Panc1 (cell line): ENCODE measurements at regions not wholly inside any gene's neighbourhood (a gene's known extent, or its start where the extent isn't known, plus 50 kb on each side); places are given as distances from the start of the nearest gene placed in this dataset.

Source experiments
- ATAC-seq: fragments of 200-7000 bp; cut with Tn5 transposase; 2 replicates; pipeline ENCODE4 v1.9.1; 2020; ENCODE audit warnings: mild to moderate bottlenecking, moderate library complexity
- BruUV-seq: library from RNA; stranded (reverse); fragments of 400-500 nt; replicated peaks from 2 replicates; lab custom pipeline; 2021; lab: Mats Ljungman, UMichigan
- CTCF ChIA-PET: fragments of 300-600 bp; sonication (Branson Sonifier 250); formaldehyde crosslinking; loops from one replicate; lab custom pipeline; 2022; ENCODE audit warnings: antibody characterized with exemption; lab: Charles Lee
- POLR2A ChIA-PET: fragments of 300-600 bp; sonication (Branson Sonifier 250); formaldehyde crosslinking; loops from one replicate; lab custom pipeline; 2022; ENCODE audit warnings: antibody characterized with exemption; lab: Charles Lee
- DNase-seq: peaks from one replicate; pipeline ENCODE4 v3.0.0-alpha.2; 2010; ENCODE audit warnings: low read depth, low spot score
- H3K27ac ChIP-seq: 2 replicates; pipeline ENCODE4 v1.5.1; 2011; ENCODE audit warnings: mild to moderate bottlenecking, low read length, inconsistent platforms
- H3K27me3 ChIP-seq: fragments of 200-500 bp; sonication (Bioruptor generic); 2 replicates; pipeline ENCODE4 v1.6.0; 2014; ENCODE audit warnings: low read length, inconsistent platforms; ENCODE audit not compliant: control insufficient read depth, insufficient read depth
- H3K36me3 ChIP-seq: fragments of 200-500 bp; sonication (Bioruptor generic); 2 replicates; pipeline ENCODE4 v1.5.1; 2014; ENCODE audit warnings: inconsistent platforms, mild to moderate bottlenecking, low read length, moderate library complexity; ENCODE audit not compliant: control insufficient read depth, insufficient read depth
- H3K4me1 ChIP-seq: 2 replicates; pipeline ENCODE4 v1.5.1; 2011; ENCODE audit warnings: inconsistent platforms, mild to moderate bottlenecking, low read length, moderate library complexity; ENCODE audit not compliant: control insufficient read depth, insufficient read depth
- H3K4me3 ChIP-seq, 2 experiments: 2 replicates each; pipeline ENCODE4 v1.5.1; 2011 to 2012; ENCODE audit warnings: low read depth in 2 of 2, low read length in 2 of 2, mild to moderate bottlenecking in 2 of 2, inconsistent platforms in 1 of 2, moderate library complexity in 1 of 2
- H3K9me3 ChIP-seq: fragments of 200-500 bp; sonication (Bioruptor generic); 2 replicates; pipeline ENCODE4 v1.5.1; 2014; ENCODE audit warnings: low read depth, mild to moderate bottlenecking, inconsistent platforms, low read length, moderate library complexity; ENCODE audit not compliant: control insufficient read depth, insufficient read depth
- CTCF ChIP-seq: fragments of 450-650 bp; IDR thresholded peaks from 2 replicates; pipeline ENCODE4 v1.5.1; 2017; ENCODE audit warnings: mild to moderate bottlenecking
- POLR2AphosphoS5 ChIP-seq: IDR thresholded peaks from 2 replicates; pipeline ENCODE4 v1.6.1; 2012; ENCODE audit warnings: mild to moderate bottlenecking, low read depth, low read length, moderate library complexity
- REST ChIP-seq, 2 experiments: IDR thresholded peaks; 2 replicates each; pipeline ENCODE4 v1.6.1; 2011 to 2012; ENCODE audit warnings: low read depth in 2 of 2, control low read depth in 1 of 2, low read length in 1 of 2, mild to moderate bottlenecking in 1 of 2, moderate library complexity in 1 of 2; ENCODE audit not compliant: insufficient read depth in 1 of 2
- TCF7L2 ChIP-seq: IDR thresholded peaks from 2 replicates; pipeline ENCODE4 v1.6.1; 2011; ENCODE audit warnings: mild to moderate bottlenecking, low read depth, low read length, inconsistent platforms
- in situ Hi-C: cut with HindIII; loops from 2 replicates; pipeline ENCODE4 v1.10.0; 2016; ENCODE audit warnings: low sequenced_read_pairs, low pct_unique_long_range_greater_than_20kb
- intact Hi-C: fragments of 100-400 bp; cut with micrococcal nuclease; formaldehyde crosslinking; loops from one replicate; pipeline ENCODE4 v1.10.0; 2022; ENCODE audit not compliant: unreplicated experiment

- Histone ChIP-seq H3K27me3 (no peaks in the 10 kb centered on the region), H3K36me3 (no peaks in the 10 kb centered on the region), H3K27ac (peak overlapping the region; percentile 23; the same call in 1 of the 2 replicates), H3K4me1 (no peaks in the 10 kb centered on the region; the same call in 1 of the 2 replicates), H3K9me3 (no peaks in the 10 kb centered on the region), H3K4me3 (no peak overlapping the region)
- ChIA-PET CTCF (no interaction called here), POLR2A (no interaction called here)
- in situ Hi-C loops (no loop called here), intact Hi-C loops (no loop called here)
- DNase-seq (no peak), ATAC-seq (no peak)
- TF ChIP-seq CTCF (no peak), TCF7L2 (no peak), REST (IDR thresholded peaks at IDR 0.05; ENCODE audit: insufficient read depth in 1 of 2, low read depth in 2 of 2, low read length in 1 of 2) (no peak)
- BruUV-seq, result no TSS peak
Observed at GRCh38 chr4:123740236-123740635, 343.6 kb downstream of the SPRY1 start.

- Histone ChIP-seq H3K9me3 (no peaks in the 10 kb centered on the region), H3K4me3 (no peak overlapping the region), H3K27ac (no peak overlapping the region), H3K27me3 (no peaks in the 10 kb centered on the region), H3K36me3 (no peaks in the 10 kb centered on the region), H3K4me1 (no peaks in the 10 kb centered on the region; the same call in 1 of the 2 replicates)
- no peak for ATAC-seq
- TF ChIP-seq CTCF (no peak), REST (IDR thresholded peaks at IDR 0.05; ENCODE audit: insufficient read depth in 1 of 2, low read depth in 2 of 2, low read length in 1 of 2) (no peak), TCF7L2 (no peak), POLR2AphosphoS5 (no peak)
- ChIA-PET CTCF (no interaction called here), POLR2A (no interaction called here)
- BruUV-seq, result no TSS peak
- intact Hi-C loops (no loop called here), in situ Hi-C loops (no loop called here)
- DNase-seq, result no peak
Observed at GRCh38 chr4:123741906-123742305, 345.3 kb downstream of the SPRY1 start.
